ENCODE measurements at regions not wholly inside any gene's neighbourhood (a gene's known extent, or its start where the extent isn't known, plus 50 kb on each side); places are given as distances from the start of the nearest gene placed in this dataset.

GRCh38 chr2:118750959-118751565 is 96.4 kb downstream of the EN1 start:
- H3K9me3 ChIP-seq (ENCODE audit: control insufficient read depth in 4 of 4, low read length in 3 of 4), result no peaks in the 10 kb centered on the region
- H3K9ac ChIP-seq (ENCODE audit: low read depth in 1 of 2, low read length in 2 of 2), result no peak overlapping the region
- DNase-seq (ENCODE audit: low spot score), result no peak
- no peak for TF ChIP-seq EGR1 (IDR thresholded peaks at IDR 0.05; ENCODE audit: low read depth in 2 of 2)
- no peak for TF ChIP-seq ATF3 (IDR thresholded peaks at IDR 0.05)
- no peak for TF ChIP-seq CTCF (IDR thresholded peaks at IDR 0.05; ENCODE audit: low read depth, low read length, missing input control)
- TF ChIP-seq MAX (IDR thresholded peaks at IDR 0.05), result no peak
- TF ChIP-seq GABPA (IDR thresholded peaks at IDR 0.05 in 1 of 2, conservative IDR thresholded peaks at IDR 0.05 in 1 of 2), result no peak
- TF ChIP-seq HNF4G (IDR thresholded peaks at IDR 0.05), result no peak
- TF ChIP-seq YY1 (IDR thresholded peaks at IDR 0.05), result no peak
- TF ChIP-seq HNF4A (conservative IDR thresholded peaks at IDR 0.05), result no peak
- no peak for TF ChIP-seq RAD21 (IDR thresholded peaks at IDR 0.05)
- no peak for TF ChIP-seq SP1 (IDR thresholded peaks at IDR 0.05)
- TF ChIP-seq FOXA1 (IDR thresholded peaks at IDR 0.05), result no peak
- TF ChIP-seq REST (IDR thresholded peaks at IDR 0.05), result no peak
- TF ChIP-seq TAF1 (conservative IDR thresholded peaks at IDR 0.05), result no peak
- no peak for TF ChIP-seq JUND (IDR thresholded peaks at IDR 0.05)
- TF ChIP-seq NR2F2 (IDR thresholded peaks at IDR 0.05), result no peak
- TF ChIP-seq RXRA (IDR thresholded peaks at IDR 0.05), result no peak
- no peak for TF ChIP-seq FOXA2 (IDR thresholded peaks at IDR 0.05)
- TF ChIP-seq ZBTB33 (IDR thresholded peaks at IDR 0.05), result no peak
- H3K4me3 ChIP-seq (ENCODE audit: low read depth in 1 of 3, low read length in 3 of 3), result no peak overlapping the region
- H3K27me3 ChIP-seq (ENCODE audit: control insufficient read depth in 4 of 4, insufficient read depth in 4 of 4, low read length in 3 of 4), result no peaks in the 10 kb centered on the region
- no peaks in the 10 kb centered on the region for H3K4me1 ChIP-seq (ENCODE audit: control insufficient read depth in 4 of 4, insufficient read depth in 4 of 4, low read length in 3 of 4)
- no peak overlapping the region for H3K27ac ChIP-seq (ENCODE audit: low read depth in 1 of 2, low read length in 2 of 2)
- WGBS, result 71% methylated on average over 3 of the region's 3 CpGs
- no peaks in the 10 kb centered on the region for H3K36me3 ChIP-seq (ENCODE audit: control insufficient read depth in 4 of 4, insufficient read depth in 3 of 4, low read depth in 1 of 4, low read length in 3 of 4)

Data from liver (tissue), 8 donors.